ENCODE measurements at regions not wholly inside any gene's neighbourhood (a gene's known extent, or its start where the extent isn't known, plus 50 kb on each side); places are given as distances from the start of the nearest gene placed in this dataset.
"Not testable (repeated sequence)": the region's sequence is repeated elsewhere in the genome, so short reads cannot be mapped to it uniquely, and the experiment has no call there.

DNA sequence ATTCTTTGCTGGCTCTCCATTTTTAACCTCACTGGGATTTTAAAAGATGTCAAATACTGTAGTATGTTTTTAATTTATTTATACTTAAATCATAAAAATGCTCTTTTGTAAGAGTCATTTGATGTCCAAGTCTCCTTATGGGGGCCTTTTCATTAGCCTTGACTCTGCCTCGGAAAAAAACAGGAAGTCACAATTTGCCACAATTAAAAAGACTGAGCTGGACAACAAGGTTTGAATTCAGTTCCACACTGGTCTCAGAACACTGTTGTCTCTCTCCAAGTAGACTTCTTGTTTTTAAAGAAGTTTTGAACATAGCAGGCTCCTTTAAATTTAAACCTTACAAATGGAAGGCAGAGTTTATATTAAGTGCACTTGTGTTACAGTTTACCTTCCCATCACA, 444.2 kb downstream of the ACTL7B start:
- no peak for DNase-seq (ENCODE audit: low read depth in 2 of 2)

DNA sequence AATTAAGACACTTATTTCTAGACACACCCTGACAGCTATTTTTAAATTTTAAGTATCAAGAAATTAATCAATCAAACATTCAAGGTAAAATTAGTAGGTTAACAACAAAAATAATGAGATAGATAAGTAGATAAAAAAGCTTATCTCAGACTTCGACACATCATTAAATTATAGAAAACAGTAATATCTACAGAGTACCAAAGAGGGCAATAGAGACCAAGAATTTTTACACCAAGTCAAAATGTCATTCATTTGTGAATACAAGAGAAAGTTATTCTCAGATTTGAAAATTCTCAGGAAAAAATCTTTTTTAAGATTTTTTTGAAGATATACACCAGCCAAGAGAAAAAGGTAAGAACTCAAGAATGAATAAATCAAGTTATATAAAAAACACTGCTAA, 445.6 kb downstream of the ACTL7B start:
- DNase-seq (ENCODE audit: low read depth in 2 of 2): no peak

DNA sequence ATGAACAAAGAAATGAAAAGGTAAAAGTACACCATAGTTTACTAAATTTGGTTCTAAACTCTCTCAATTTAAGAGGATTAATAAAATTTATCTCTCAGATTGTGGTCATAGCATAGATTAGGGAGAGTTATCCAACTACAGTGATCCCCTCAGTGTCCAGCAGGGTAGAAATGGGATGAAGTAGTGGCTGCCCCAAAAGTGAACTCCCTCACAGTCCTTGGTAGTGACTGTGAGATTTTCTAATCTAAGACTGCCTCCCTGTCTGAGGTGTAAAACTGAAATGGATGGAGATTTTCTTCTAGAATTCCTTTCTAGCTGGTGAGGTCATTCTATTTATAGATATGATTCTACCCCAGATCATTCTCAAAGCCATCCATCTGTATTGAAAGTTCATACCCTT, 455.5 kb downstream of the ACTL7B start:
- DNase-seq (ENCODE audit: low read depth in 2 of 2): no peak

DNA sequence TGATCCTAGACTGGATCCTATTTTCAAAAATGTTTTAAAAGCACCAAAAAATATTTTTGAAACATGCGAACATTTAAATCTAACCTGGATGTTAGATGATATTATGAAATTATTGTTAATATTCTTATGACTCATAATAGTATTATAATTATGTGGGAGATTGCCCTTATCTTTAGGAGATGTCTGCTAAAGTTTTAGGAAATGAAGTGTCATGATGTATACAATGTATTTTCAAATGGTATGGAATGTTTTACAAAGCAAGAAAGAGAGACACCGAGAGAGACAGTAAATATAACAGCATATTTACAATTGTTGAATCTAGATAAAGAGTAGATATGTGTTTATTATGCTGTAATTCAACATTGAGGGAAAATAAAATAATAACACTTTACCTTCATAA, 455.9 kb downstream of the ACTL7B start:
- no peak for DNase-seq (ENCODE audit: low read depth in 2 of 2)

DNA sequence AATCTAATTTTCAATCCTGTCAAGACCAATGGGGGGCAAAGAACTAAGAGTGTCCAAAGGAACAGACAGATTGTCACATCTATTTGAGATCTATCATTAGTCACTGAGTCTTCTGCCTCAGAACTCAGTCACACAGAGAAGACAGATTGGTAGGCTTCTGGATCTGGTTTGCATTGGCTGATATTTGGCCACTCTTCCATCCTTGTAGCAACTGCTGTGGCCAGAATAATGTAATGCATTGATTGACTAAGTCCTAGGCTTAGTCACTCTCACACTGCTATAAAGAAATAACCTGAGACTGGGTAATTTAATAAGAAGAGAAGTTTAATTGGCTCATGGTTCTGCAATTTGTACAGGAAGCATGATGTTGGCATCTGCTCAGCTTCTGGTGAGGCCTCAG, 458.5 kb downstream of the ACTL7B start:
- no peak for DNase-seq (ENCODE audit: low read depth in 2 of 2)

DNA sequence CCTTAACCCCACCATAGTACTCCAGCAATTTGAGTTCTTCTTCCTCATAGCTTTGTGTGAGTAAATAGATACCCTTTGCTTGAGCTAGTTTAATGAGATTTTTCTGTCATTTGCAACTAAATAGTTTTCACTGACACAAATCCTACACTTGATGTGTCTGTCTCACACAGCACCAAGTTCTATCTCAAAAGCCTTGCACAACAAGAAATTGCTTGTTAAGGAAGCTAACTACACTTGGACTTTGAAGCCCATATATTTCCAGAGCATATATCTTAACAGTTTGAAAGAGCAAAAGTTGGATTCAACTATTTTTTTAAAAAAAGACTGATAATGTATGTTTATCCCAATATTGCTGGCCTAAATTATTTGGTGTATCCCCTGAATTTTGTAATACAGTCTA, 459.2 kb downstream of the ACTL7B start:
- DNase-seq (ENCODE audit: low read depth in 2 of 2): no peak

DNA sequence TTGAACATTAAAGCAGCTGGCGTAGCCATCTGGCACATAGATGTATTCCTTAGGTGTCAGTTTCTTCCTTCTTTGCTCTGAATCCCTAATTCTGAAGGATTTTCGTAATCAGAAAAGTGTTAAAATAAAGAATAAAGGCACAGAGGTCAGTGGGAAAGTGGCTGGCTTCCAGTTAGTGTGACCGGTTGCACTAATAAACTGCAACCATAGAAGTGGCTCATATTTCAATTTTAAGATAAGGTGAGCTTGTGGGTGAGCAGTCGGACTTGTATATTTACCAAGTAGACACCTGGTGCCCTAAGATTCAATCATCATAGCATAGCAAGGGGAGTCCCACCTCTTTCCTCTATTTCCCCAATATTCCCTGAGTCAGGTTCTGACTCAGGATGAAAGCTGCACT, 459.6 kb downstream of the ACTL7B start:
- DNase-seq (ENCODE audit: low read depth in 2 of 2): no peak

DNA sequence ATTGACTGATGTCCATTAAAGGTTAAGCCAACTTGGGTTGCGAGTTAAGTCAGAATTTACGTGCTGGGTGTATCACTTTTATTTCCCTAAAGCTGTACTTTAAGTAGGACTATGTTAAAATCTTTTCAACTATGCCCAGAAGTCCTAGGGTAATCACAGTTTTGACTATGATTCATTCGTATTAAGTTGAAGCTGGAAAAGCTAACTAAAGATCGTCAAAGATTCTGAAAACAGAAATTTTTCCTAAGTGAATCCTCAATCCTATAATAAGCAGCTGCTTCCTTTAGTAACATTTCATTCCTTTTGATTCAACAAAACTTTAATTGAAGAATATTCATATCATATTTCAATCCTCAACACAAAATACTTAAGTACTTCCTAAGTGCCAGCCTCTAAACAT, 460.4 kb downstream of the ACTL7B start:
- no peak for DNase-seq (ENCODE audit: low read depth in 2 of 2)

DNA sequence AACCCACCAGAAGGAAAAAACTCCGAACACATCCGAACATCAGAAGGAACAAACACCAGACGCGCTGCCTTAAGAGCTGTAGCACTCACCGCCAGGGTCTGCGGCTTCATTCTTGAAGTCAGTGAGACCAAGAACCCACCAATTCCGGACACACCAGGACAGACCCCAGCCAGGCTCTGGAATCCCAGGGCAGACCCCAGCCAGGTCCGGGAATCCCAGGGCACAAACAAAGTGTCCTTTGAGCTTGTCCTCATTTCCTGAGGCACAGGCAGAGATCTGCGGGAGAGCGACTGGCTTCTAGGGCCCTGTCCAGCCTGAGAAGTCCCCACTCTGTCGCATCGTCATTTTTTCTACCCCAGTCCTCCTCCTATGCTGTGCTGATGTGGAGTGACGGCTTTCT, 461.1 kb downstream of the ACTL7B start:
- DNase-seq (ENCODE audit: low read depth in 2 of 2): no peak

DNA sequence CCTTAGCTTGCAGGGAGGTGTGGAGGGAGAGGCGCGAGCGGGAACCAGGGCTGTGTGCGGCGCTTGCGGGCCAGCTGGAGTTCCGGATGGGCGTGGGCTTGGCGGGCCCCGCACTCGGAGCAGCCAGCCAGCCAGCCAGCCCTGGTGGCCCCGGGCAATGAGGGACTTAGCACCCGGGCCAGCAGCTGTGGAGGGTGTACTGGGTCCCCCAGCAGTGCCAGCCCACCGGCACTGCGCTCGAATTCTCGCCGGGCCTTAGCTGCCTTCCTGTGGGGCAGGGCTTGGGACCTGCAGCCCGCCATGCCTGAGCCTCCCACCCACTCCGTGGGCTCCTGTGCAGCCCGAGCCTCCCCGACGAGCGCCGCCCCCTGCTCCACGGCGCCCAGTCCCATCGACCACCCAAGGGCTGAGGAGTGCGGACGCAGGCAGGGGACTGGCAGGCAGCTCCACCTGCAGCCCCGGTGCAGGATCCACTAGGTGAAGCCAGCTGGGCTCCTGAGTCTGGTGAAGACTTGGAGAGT, 462.2 kb downstream of the ACTL7B start:
- not testable (repeated sequence) for DNase-seq (ENCODE audit: low read depth in 2 of 2)

DNA sequence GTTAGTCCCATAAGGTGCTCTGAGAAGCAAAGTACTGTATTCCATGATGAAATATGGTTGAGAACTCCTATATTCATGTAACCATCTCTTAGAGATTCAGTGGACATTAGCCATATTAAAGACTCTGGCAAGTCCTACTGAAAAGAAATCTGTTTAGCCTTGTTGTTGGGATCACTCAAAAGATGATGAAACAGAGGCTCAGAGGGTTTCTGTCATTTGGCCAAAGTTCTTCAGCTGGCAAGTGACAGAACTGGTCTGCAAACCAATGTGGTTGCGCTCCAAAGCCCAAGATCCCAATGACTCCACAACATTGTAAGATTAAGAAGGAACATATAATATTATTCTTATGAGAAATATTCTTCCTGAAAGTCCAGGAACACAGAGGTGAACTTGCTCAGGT, 462.9 kb downstream of the ACTL7B start:
- DNase-seq (ENCODE audit: low read depth in 2 of 2): no peak

DNA sequence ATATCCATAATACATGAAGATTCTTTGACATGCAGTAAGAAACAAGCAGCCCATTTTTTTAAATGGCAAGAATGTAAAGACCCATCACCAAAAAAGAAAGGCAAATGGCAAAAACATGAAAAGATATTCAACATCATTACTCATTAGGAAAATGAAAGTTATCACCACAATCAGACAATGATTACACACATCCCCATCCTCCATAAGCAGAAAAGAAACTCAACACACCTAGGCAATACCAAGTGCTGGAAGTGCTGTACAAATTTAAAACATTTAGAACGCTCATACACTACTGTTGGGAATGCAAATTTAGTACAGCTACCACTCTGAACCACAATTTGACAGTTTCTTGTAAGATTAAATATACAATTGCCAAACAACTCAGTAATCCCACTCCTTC, 466.7 kb downstream of the ACTL7B start:
- no peak for DNase-seq (ENCODE audit: low read depth in 2 of 2)

DNA sequence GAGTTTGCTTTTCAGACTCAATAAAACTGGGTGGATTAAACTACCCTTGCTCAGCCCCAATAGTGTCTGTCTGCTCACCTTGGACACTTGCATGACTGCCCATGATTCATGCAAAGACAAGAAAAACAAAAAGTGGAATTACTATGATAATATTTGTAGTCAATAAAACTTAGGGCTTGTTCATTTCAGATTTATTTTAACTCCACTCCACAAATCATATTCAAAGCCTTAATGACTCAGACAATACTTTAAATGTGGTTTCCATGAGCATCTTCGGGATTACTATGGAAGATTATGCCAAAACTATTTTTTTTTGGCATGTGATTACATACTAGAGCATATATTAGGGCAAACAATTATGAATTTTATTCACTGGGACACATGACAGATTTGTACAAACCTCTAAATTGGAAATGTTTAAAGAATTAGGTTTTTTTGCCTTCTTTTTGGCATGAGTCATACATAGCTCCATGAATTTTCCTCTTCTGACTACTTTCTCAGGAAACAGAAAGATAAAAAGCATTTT, 468.9 kb downstream of the ACTL7B start:
- DNase-seq (ENCODE audit: low read depth in 2 of 2): no peak

DNA sequence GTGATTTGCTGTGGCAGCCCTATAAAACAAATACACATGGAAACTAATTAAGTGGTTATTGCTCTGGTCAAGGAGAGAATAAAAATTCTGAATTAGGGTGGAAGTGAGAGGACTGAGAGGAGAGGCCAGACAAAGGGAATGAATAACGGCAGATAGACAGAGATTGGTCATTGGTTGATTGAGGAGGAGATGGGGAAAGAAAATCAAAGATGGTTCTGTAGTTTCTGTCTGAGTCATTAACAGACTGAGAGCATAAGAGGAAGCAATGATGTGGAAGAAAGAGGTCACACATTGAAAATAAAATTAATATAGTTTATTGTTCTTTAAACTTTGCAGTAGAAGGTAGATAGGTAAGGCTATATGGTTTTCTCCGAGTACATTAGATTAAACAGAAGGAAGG, 469.8 kb downstream of the ACTL7B start:
- no peak for DNase-seq (ENCODE audit: low read depth in 2 of 2)

DNA sequence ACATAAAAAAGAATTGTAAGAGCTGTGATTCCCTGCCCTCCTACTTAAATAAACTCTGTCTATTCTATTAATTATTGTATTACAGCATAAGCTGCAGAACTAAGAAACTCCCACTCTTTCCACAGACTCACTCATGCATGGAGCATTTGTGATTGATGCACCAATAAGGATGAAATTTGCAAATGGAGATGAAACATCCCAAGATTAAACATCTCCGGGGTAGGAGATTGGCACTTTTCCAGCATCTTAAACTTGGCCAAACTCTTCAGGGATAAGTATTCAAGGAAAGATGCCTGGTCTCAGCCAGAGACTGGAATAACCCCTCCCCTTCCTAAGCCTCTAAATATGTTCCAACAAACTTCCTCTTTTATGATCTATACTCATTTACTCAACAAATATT, 472.0 kb downstream of the ACTL7B start:
- DNase-seq (ENCODE audit: low read depth in 2 of 2): no peak

DNA sequence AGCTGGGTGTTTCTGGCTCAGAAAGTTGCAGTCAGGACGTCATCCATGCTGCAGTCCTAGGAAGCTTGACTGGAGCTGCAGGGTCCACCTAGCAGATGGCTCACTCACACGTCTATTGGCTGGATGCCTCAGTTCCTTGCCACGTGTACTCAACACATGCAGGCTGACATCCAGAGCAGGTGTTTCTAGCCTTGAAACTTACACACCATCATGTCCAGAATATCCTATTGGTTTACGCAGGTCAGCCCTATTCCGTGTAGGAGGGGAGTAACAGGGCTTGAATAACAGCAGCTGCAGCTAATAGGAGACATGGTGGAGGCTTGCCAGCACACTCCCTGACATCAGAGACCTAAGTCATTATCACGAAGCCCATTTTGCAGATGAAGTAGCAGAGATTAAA, 473.5 kb downstream of the ACTL7B start:
- no peak for DNase-seq (ENCODE audit: low read depth in 2 of 2)

DNA sequence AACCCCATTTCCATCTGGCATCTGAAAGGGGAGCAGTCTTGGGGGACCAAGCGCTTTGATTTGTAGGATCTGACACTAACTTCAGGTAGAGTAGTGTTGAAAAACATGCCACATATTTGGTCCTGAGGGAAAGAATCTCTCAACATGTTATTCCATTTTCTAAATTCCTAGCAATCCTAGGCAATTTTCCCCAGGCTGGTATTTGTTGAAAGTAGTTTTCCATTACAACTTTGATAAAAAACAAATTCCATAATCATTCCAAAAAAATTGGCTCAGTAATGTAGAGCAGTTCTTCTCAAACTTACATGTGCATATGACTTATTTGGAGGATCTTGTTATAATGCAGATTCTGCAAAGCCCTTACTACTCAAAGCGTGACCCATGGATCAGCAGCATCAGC, 477.9 kb downstream of the ACTL7B start:
- DNase-seq (ENCODE audit: low read depth in 2 of 2): no peak

DNA sequence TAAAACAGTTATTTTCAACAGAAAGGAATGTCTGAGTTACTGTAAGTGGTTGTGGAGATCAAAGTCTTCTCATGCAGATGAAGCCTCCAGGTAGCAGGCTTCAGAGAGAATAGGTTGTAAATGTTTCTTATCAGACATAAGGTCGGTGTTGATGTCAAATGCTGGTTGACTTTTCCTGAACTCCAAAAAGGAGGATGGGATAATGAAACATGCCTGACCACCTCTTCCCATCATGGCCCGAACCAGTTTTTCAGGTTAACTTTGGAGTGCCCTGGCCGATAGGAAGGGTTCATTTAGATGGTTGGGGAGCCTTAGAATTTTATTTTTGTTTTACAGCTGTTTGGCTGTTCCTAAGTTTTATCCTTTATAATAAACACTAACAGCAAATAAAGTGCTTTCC, 478.4 kb downstream of the ACTL7B start:
- no peak for DNase-seq (ENCODE audit: low read depth in 2 of 2)

DNA sequence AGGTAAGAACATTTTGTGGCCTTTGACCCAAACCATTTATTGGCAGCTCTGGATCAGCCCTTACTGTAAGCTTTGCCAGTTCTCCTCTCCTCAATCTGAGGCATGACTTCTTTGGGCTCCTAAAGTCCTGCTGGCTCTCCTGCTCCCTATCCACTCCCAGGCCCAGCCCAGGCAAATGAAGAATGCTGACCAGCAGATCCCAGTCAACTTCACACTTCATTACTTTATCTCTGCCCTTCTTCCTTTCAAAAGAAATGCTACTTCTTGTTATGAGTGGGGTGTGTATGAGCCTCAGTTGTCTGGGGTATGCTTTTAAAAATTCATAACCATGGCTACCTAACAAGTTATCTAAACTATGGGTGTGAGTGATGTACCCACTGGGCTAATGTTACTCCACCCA, 479.6 kb downstream of the ACTL7B start:
- DNase-seq (ENCODE audit: low read depth in 2 of 2): no peak

DNA sequence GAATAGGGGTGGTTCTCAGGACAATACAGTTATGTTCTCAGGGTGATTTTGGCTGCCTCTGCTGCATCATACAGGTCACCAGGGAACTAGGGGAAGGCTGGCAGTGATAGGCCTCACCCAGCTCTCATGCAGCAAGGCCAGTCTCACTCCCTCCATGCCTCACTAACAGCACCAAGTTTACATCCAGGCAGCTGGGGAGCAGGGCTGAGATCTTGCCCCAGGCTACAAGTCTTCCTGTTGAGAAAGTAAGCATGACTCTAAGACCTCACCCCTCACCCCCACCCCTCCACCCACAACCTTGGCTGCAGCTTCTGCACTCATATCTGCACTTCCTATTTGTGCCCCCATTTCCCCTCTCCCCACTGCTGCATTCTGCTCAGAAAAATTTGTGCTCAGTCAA, 481.2 kb downstream of the ACTL7B start:
- no peak for DNase-seq (ENCODE audit: low read depth in 2 of 2)

DNA sequence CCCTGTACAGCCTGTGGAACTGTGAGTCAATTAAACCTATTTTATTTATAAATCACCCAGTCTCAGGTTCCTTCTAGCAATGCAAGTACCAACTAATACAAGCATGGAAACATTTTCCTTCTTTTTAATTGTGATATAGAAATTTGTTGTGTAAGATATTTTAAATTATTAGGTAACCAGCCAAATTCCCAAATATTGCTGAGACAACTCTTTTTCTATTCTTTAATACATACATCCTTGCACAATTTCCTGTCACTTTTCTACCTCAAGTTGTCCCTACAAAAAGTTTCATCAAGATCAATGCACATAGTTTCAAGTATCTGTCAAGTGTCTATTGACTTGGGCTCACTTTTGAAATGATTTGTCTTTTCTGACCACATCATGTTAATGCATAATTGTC, 488.6 kb downstream of the ACTL7B start:
- DNase-seq (ENCODE audit: low read depth in 2 of 2): no peak

DNA sequence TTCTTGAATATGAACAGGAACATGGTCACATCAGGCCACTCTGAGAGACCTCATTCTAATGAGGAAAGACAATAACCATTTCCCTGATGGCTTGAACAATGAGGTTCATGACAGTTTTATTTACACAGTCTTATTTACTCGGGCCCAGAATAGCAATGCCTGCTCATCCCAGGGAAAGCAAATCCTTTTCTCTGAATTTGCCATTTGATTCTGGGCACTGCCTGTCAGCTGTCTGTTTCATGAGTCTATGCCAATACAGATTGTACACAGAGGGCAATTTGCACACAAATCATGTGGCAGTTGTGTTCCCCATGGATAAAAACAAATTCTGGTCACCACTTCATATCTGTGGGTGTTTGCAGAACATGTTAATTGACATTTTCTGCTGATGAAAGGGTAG, 492.5 kb downstream of the ACTL7B start:
- DNase-seq (ENCODE audit: low read depth in 2 of 2): no peak

DNA sequence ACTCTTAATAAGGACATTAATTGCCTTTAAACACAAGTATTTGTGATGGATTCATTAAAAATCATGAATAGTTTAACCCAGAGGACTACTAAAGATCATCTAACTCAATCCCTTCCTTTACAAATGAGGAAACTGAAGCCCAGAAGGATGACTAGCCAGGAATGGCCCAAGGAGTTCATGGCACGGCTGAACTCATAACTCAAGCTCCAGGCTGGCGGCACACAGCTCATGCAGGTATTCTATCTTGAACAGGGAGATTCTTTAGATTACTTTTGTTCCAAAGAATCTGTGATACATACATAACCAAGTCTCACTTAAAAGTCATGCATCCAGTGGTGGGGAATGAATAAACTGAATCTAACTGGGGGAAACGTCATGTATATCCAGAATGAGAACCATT, 495.5 kb downstream of the ACTL7B start:
- no peak for DNase-seq (ENCODE audit: low read depth in 2 of 2)

DNA sequence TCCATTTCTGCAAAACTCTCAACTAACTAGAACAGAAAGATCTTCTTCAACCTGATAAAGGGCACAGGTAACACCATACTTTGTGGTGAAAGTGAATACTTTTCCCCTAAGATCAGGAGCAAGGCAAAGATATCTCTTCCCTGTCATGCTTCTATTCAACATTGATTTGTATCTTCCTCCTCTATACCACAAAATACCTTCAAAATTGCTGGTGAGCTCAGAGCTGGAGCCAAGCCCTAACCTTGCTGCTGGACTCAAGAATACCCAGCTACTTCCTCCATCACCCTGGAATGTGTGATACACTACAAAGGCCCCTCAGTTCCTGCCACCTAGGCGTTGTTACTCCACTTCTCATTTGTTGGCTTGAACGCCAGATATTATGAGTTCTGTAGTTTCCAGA, 499.0 kb downstream of the ACTL7B start:
- no peak for DNase-seq (ENCODE audit: low read depth in 2 of 2)

DNA sequence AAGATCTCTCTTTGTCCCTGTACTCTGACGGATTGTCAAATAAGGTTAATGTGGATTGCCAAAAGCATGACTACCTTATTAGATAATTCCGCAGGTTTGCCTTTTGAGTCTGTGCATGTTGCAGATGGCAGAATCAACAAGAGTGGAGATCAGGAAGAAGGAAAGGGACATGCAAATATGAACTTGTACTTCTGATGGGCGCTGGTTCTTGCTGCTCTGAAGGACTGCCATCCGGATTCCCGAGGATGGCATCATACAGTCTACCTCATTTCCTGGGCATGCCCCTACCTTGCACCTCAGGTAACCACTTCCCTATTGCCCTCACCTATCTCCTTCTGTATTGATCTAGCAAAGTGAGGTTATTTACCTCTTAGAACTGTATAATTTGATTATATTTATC, 504.2 kb downstream of the ACTL7B start:
- DNase-seq (ENCODE audit: low read depth in 2 of 2): no peak
